Body of pancreas (tissue), 4 donors: ENCODE measurements at regions not wholly inside any gene's neighbourhood (a gene's known extent, or its start where the extent isn't known, plus 50 kb on each side); places are given as distances from the start of the nearest gene placed in this dataset.

Source experiments
- POLR2A ChIP-seq, 3 donors: fragments of 450-650 bp; IDR thresholded peaks; one replicate each; pipeline ENCODE4 v1.6.1; 2016; ENCODE audit warnings: antibody characterized with exemption in 3 of 3, mild to moderate bottlenecking in 2 of 3
- TF ChIP-seq, protein P1 (sequence below), 7 experiments: fragments of 450-650 bp in 4 of 7; fragments of 200-600 bp in 3 of 7; sonication (generic) in 3 of 7; IDR thresholded peaks; one replicate each; pipeline ENCODE4 v1.5.1; 2016 to 2019; ENCODE audit warnings: antibody characterized with exemption in 7 of 7

DNA sequence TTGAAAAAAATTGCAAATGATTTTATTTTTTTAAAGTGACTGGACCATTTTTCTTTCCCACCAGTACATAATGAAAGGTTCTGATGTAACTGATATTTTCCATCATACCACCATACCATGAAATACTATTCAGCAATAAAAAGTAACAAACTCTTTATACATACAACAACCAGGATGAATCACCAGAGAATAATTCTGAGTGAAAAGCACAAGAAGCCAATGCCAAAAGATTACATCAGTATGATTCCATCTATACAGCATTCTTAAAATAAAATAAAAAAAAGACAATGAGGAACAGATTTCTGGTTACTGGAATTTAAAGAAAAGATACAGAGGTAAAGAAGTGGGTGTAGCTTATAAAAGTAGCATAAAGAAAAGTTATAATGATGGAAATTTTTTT is 423.7 kb upstream of the ST8SIA4 start:
- TF ChIP-seq, protein P1, sequence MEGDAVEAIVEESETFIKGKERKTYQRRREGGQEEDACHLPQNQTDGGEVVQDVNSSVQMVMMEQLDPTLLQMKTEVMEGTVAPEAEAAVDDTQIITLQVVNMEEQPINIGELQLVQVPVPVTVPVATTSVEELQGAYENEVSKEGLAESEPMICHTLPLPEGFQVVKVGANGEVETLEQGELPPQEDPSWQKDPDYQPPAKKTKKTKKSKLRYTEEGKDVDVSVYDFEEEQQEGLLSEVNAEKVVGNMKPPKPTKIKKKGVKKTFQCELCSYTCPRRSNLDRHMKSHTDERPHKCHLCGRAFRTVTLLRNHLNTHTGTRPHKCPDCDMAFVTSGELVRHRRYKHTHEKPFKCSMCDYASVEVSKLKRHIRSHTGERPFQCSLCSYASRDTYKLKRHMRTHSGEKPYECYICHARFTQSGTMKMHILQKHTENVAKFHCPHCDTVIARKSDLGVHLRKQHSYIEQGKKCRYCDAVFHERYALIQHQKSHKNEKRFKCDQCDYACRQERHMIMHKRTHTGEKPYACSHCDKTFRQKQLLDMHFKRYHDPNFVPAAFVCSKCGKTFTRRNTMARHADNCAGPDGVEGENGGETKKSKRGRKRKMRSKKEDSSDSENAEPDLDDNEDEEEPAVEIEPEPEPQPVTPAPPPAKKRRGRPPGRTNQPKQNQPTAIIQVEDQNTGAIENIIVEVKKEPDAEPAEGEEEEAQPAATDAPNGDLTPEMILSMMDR (IDR thresholded peaks at IDR 0.05): no peak
- no peak for TF ChIP-seq POLR2A (IDR thresholded peaks at IDR 0.05)
